ENCODE measurements at regions not wholly inside any gene's neighbourhood (a gene's known extent, or its start where the extent isn't known, plus 50 kb on each side); places are given as distances from the start of the nearest gene placed in this dataset.

- no CpG with 5 or more reads among the region's 12 CpGs for WGBS (ENCODE audit: extremely low coverage, insufficient read length, low lambda C conversion rate)
- Histone ChIP-seq H3K9me3 (ENCODE audit: control insufficient read depth, low read depth, low read length) (no peaks in the 10 kb centered on the region), H4K20me1 (ENCODE audit: control insufficient read depth, insufficient read depth, insufficient read length) (no peaks in the 10 kb centered on the region), H2BK120ac (ENCODE audit: low read depth, low read length, poor library complexity, severe bottlenecking) (no peak overlapping the region), H3K9ac (ENCODE audit: extremely low read depth, insufficient read length, low read length) (no peak overlapping the region), H2BK20ac (ENCODE audit: low read depth, low read length, poor library complexity, severe bottlenecking) (no peak overlapping the region), H3K79me2 (ENCODE audit: insufficient read depth, low read length) (no peaks in the 10 kb centered on the region), H3K4ac (ENCODE audit: low read depth, low read length) (no peak overlapping the region), H3K56ac (ENCODE audit: insufficient read length, low read depth, low read length) (no peak overlapping the region), H2BK12ac (ENCODE audit: insufficient read length, low read depth, low read length) (no peak overlapping the region), H3K23me2 (ENCODE audit: insufficient read length, low read depth, low read length, poor library complexity, severe bottlenecking) (no peaks in the 10 kb centered on the region), H3K23ac (ENCODE audit: insufficient read length, low read depth, low read length) (no peak overlapping the region), H2AFZ (ENCODE audit: low read length) (no peak overlapping the region), H3K27ac (ENCODE audit: insufficient read length, low read depth, low read length) (no peak overlapping the region), H3K4me1 (ENCODE audit: insufficient read depth, low read length) (no peaks in the 10 kb centered on the region), H3T11ph (ENCODE audit: low read length) (no peak overlapping the region), H4K91ac (ENCODE audit: insufficient read length, low read depth, low read length) (no peak overlapping the region), H3K14ac (ENCODE audit: insufficient read depth, low read length) (no peak overlapping the region), H3K27me3 (ENCODE audit: insufficient read depth, low read length) (no peaks in the 10 kb centered on the region), H4K5ac (ENCODE audit: insufficient read length, low read depth, low read length) (no peak overlapping the region), H3K18ac (ENCODE audit: insufficient read length, low read depth, low read length) (no peak overlapping the region), H3K4me2 (ENCODE audit: insufficient read depth, insufficient read length, low read length) (no peak overlapping the region), H4K8ac (replicated peaks; ENCODE audit: insufficient read length, low read depth, low read length) (no peak overlapping the region), H2BK15ac (ENCODE audit: low read depth, low read length) (no peak overlapping the region), H3K79me1 (ENCODE audit: insufficient read depth, low read depth, low read length, poor library complexity, severe bottlenecking) (no peaks in the 10 kb centered on the region), H2BK5ac (ENCODE audit: insufficient read length, low read length) (no peak overlapping the region), H2AK5ac (ENCODE audit: insufficient read length, low read length) (no peak overlapping the region)
- DNase-seq: no peak
- no peak for TF ChIP-seq CTCF (conservative IDR thresholded peaks at IDR 0.05)
- Mint-ChIP-seq H3K4me3 (no peak overlapping the region), H3K27me3 (ENCODE audit: low read depth) (no peaks in the 10 kb centered on the region), H3K4me1 (peaks cover 0 to 4% of the 10 kb centered on the region in 2 experiments; a peak in 1 of 4 replicates), H3K9me3 (peaks cover 0 to 4% of the 10 kb centered on the region in 2 experiments; a peak in 1 of 5 replicates), H3K27ac (no peak overlapping the region), H3K36me3 (ENCODE audit: insufficient read depth in 1 of 3, low read depth in 3 of 3) (0 out of 7 replicates have a peak, but pooled peaks cover 0 to 4% (median 0%) of the 10 kb centered on the region in 3 experiments)
Observed at GRCh38 chr12:93968536-93969285, 179.7 kb upstream of the PLXNC1 start.

Measured in H9 (cell line).